ENCODE measurements at regions not wholly inside any gene's neighbourhood (a gene's known extent, or its start where the extent isn't known, plus 50 kb on each side); places are given as distances from the start of the nearest gene placed in this dataset.

DNA sequence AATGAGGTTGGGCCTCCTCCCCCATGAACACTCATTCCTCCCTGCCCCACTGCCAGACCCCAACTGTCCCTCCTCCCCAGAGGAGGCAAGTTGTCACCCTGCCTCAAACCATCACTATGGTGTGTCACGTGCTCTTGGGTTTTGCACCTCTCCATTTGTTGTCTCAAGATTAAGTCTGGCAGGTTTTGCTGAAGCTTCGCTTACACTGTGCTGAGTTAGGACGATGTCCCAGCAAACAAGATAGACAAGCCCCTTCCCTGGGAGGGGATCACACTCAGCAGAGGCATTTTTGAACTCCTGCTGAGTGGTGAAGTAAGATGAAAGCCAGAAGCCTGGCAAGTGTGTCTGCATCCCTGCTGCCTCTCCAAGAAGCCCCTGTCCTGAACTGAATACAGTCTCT, 78.3 kb downstream of the CBLN1 start:
- H3K9ac ChIP-seq (ENCODE audit: insufficient read depth in 1 of 2, low read length in 2 of 2) = no peak overlapping the region
- TF ChIP-seq, protein P1, sequence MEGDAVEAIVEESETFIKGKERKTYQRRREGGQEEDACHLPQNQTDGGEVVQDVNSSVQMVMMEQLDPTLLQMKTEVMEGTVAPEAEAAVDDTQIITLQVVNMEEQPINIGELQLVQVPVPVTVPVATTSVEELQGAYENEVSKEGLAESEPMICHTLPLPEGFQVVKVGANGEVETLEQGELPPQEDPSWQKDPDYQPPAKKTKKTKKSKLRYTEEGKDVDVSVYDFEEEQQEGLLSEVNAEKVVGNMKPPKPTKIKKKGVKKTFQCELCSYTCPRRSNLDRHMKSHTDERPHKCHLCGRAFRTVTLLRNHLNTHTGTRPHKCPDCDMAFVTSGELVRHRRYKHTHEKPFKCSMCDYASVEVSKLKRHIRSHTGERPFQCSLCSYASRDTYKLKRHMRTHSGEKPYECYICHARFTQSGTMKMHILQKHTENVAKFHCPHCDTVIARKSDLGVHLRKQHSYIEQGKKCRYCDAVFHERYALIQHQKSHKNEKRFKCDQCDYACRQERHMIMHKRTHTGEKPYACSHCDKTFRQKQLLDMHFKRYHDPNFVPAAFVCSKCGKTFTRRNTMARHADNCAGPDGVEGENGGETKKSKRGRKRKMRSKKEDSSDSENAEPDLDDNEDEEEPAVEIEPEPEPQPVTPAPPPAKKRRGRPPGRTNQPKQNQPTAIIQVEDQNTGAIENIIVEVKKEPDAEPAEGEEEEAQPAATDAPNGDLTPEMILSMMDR (IDR thresholded peaks at IDR 0.05; ENCODE audit: control extremely low read depth, extremely low read depth) = no peak
- no peak overlapping the region for H3K4me3 ChIP-seq
- H3K36me3 ChIP-seq (ENCODE audit: control insufficient read depth in 4 of 4, insufficient read depth in 4 of 4, low read length in 4 of 4) = no peaks in the 10 kb centered on the region
- no peaks in the 10 kb centered on the region for H3K27me3 ChIP-seq (ENCODE audit: control insufficient read depth in 3 of 3, insufficient read depth in 3 of 3, low read length in 2 of 3)
- peaks cover 0 to 2% (median 0%) of the 10 kb centered on the region in 4 donors for H3K9me3 ChIP-seq (ENCODE audit: control insufficient read depth in 4 of 4, insufficient read depth in 3 of 4, low read length in 3 of 4)
- ATAC-seq (ENCODE audit: insufficient read depth, low FRiP score) = no peak
- no peak for DNase-seq
- H3K4me1 ChIP-seq (ENCODE audit: control insufficient read depth in 5 of 5, insufficient read depth in 5 of 5, low read length in 5 of 5) = no peaks in the 10 kb centered on the region
- WGBS, 2 donors = 12 to 18% methylated on average over 3 of the region's 3 CpGs
- no peak overlapping the region for H3K27ac ChIP-seq (ENCODE audit: low read depth in 1 of 2, low read length in 1 of 2)

DNA sequence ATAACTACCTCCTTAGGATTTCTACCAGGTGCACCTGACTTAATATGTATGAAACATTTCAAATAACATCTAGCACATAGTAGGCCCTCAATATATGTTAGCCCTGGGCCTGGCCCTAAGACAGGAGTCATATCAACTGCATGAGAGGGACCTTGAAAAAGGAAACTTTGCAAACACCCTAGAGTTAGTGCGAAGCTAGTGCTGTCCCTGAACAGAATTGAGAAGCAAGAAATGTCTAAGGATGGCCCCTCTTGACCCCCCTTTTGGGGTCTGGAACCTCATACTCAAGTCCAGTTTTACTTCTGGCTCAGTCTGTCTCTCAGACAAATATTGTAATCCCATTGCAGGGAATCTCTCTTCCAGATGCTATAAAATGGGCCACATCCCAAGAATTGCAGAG, 80.5 kb downstream of the CBLN1 start:
- H3K9ac ChIP-seq (ENCODE audit: insufficient read depth in 1 of 2, low read length in 2 of 2) = no peak overlapping the region
- H3K9me3 ChIP-seq (ENCODE audit: control insufficient read depth in 4 of 4, insufficient read depth in 3 of 4, low read length in 3 of 4) = peaks cover 0 to 2% (median 0%) of the 10 kb centered on the region in 4 donors
- no peak for DNase-seq
- TF ChIP-seq, protein P1 (IDR thresholded peaks at IDR 0.05; ENCODE audit: control extremely low read depth, extremely low read depth) = no peak
- no peaks in the 10 kb centered on the region for H3K36me3 ChIP-seq (ENCODE audit: control insufficient read depth in 4 of 4, insufficient read depth in 4 of 4, low read length in 4 of 4)
- 80 to 85% methylated on average over 1 of the region's 1 CpG for WGBS, 2 donors
- no peaks in the 10 kb centered on the region for H3K27me3 ChIP-seq (ENCODE audit: control insufficient read depth in 3 of 3, insufficient read depth in 3 of 3, low read length in 2 of 3)
- H3K4me3 ChIP-seq = no peak overlapping the region
- peaks cover 0 to 2% (median 0%) of the 10 kb centered on the region in 5 donors for H3K4me1 ChIP-seq (ENCODE audit: control insufficient read depth in 5 of 5, insufficient read depth in 5 of 5, low read length in 5 of 5)
- ATAC-seq (ENCODE audit: insufficient read depth, low FRiP score) = no peak
- no peak overlapping the region for H3K27ac ChIP-seq (ENCODE audit: low read depth in 1 of 2, low read length in 1 of 2)

DNA sequence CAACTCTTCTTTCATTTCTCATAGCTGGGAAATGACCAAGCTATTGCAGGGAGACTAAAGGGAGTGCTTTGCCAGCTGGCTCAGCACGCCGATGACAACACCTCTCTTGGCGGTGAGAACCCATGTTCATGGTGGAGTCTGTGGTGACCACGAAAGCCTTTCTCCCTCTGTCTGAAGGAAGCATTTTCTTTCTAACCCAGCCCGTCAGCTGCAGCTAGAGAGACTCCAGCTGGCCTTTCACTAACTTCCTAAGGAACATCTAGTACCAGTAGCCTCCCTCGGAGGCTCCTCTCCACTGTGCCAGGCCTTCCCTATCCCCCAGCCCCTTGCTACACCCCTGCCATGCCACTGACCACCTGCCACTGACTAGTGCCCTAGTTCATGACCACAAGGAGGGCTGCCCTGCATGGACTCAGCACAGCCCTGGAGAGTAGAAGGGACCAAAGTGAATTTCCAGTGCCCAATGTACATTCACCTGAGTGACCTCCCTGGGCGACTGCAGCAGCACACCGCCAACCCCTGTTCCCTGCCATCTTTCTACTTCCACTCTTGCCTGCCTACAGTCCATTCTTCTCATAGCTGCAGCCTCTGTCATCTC, 81.3 kb downstream of the CBLN1 start:
- no peak for DNase-seq
- H3K4me3 ChIP-seq = no peak overlapping the region
- H3K4me1 ChIP-seq (ENCODE audit: control insufficient read depth in 5 of 5, insufficient read depth in 5 of 5, low read length in 5 of 5) = peaks cover 0 to 2% (median 0%) of the 10 kb centered on the region in 5 donors
- H3K36me3 ChIP-seq (ENCODE audit: control insufficient read depth in 4 of 4, insufficient read depth in 4 of 4, low read length in 4 of 4) = no peaks in the 10 kb centered on the region
- H3K9me3 ChIP-seq (ENCODE audit: control insufficient read depth in 4 of 4, insufficient read depth in 3 of 4, low read length in 3 of 4) = peaks cover 0 to 5% (median 0%) of the 10 kb centered on the region in 4 donors
- TF ChIP-seq, protein P1 (IDR thresholded peaks at IDR 0.05; ENCODE audit: control extremely low read depth, extremely low read depth) = no peak
- 84% methylated on average over 8 of the region's 8 CpGs for WGBS, 2 donors
- ATAC-seq (ENCODE audit: insufficient read depth, low FRiP score) = no peak
- H3K27me3 ChIP-seq (ENCODE audit: control insufficient read depth in 3 of 3, insufficient read depth in 3 of 3, low read length in 2 of 3) = no peaks in the 10 kb centered on the region
- H3K9ac ChIP-seq (ENCODE audit: insufficient read depth in 1 of 2, low read length in 2 of 2) = no peak overlapping the region
- no peak overlapping the region for H3K27ac ChIP-seq (ENCODE audit: low read depth in 1 of 2, low read length in 1 of 2)

DNA sequence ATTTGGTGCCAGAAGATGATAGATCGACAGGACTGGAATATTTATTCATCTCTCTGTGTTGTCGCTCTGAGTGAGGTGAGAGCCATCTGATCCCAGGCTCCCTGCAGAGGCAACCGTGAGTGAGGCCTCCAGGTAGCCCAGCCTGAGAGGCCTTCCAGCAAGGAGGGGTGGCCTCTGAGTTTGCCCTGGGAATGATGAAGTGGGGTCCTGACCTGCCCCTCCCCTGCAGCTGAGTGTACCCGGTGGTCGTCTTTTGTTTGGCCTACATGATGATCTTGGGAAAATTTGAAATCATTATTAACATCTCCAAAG, 86.4 kb downstream of the CBLN1 start:
- TF ChIP-seq, protein P1 (IDR thresholded peaks at IDR 0.05; ENCODE audit: control extremely low read depth, extremely low read depth) = no peak
- Histone ChIP-seq H3K4me3 (no peak overlapping the region), H3K4me1 (ENCODE audit: control insufficient read depth in 5 of 5, insufficient read depth in 5 of 5, low read length in 5 of 5) (peaks cover 0 to 2% (median 0%) of the 10 kb centered on the region in 5 donors), H3K9ac (ENCODE audit: insufficient read depth in 1 of 2, low read length in 2 of 2) (no peak overlapping the region), H3K27ac (ENCODE audit: low read depth in 1 of 2, low read length in 1 of 2) (no peak overlapping the region), H3K27me3 (ENCODE audit: control insufficient read depth in 3 of 3, insufficient read depth in 3 of 3, low read length in 2 of 3) (no peaks in the 10 kb centered on the region), H3K36me3 (ENCODE audit: control insufficient read depth in 4 of 4, insufficient read depth in 4 of 4, low read length in 4 of 4) (no peaks in the 10 kb centered on the region), H3K9me3 (ENCODE audit: control insufficient read depth in 4 of 4, insufficient read depth in 3 of 4, low read length in 3 of 4) (peaks cover 0 to 5% (median 0%) of the 10 kb centered on the region in 4 donors)
- 40 to 58% methylated on average over 5 of the region's 5 CpGs for WGBS, 2 donors
- DNase-seq = no peak
- ATAC-seq (ENCODE audit: insufficient read depth, low FRiP score) = no peak
